Liver (tissue), 8 donors: ENCODE measurements at regions not wholly inside any gene's neighbourhood (a gene's known extent, or its start where the extent isn't known, plus 50 kb on each side); places are given as distances from the start of the nearest gene placed in this dataset.

Source experiments
- DNase-seq: peaks from one replicate; pipeline ENCODE4 v3.0.0-alpha.2; 2017; ENCODE audit warnings: low spot score
- H3K27ac ChIP-seq, 2 donors: one replicate each; pipeline ENCODE4 v1.7.0; 2013; ENCODE audit warnings: inconsistent platforms in 2 of 2, low read length in 2 of 2, control low read depth in 1 of 2, low read depth in 1 of 2, mild to moderate bottlenecking in 1 of 2
- H3K27me3 ChIP-seq, 4 donors: one replicate each; pipeline versions ENCODE4 v1.6.1 to v1.7.0; 2013; ENCODE audit warnings: low read length in 3 of 4, inconsistent platforms in 1 of 4, mild to moderate bottlenecking in 1 of 4, moderate library complexity in 1 of 4; ENCODE audit not compliant: control insufficient read depth in 4 of 4, insufficient read depth in 4 of 4
- H3K36me3 ChIP-seq, 4 donors: one replicate each; pipeline versions ENCODE4 v1.6.1 to v1.7.0; 2013; ENCODE audit warnings: low read length in 3 of 4, mild to moderate bottlenecking in 3 of 4, low read depth in 1 of 4, moderate library complexity in 1 of 4; ENCODE audit not compliant: control insufficient read depth in 4 of 4, insufficient read depth in 3 of 4
- H3K4me1 ChIP-seq, 4 donors: one replicate each; pipeline versions ENCODE4 v1.6.1 to v1.7.0; 2013; ENCODE audit warnings: low read length in 3 of 4, mild to moderate bottlenecking in 3 of 4, moderate library complexity in 1 of 4; ENCODE audit not compliant: control insufficient read depth in 4 of 4, insufficient read depth in 4 of 4
- H3K4me3 ChIP-seq, 3 donors: one replicate each; pipeline versions ENCODE4 v1.6.1 to v1.7.0; 2013; ENCODE audit warnings: low read length in 3 of 3, control low read depth in 1 of 3, low read depth in 1 of 3, mild to moderate bottlenecking in 1 of 3
- H3K9ac ChIP-seq, 2 donors: one replicate each; pipeline ENCODE4 v1.7.0; 2013; ENCODE audit warnings: low read length in 2 of 2, mild to moderate bottlenecking in 2 of 2, moderate library complexity in 2 of 2, control low read depth in 1 of 2, low read depth in 1 of 2
- H3K9me3 ChIP-seq, 4 donors: one replicate each; pipeline versions ENCODE4 v1.6.1 to v1.7.0; 2013; ENCODE audit warnings: low read length in 3 of 4; ENCODE audit not compliant: control insufficient read depth in 4 of 4
- EGR1 ChIP-seq, 2 donors: IDR thresholded peaks; 2 replicates each; pipeline ENCODE4 v1.6.1; 2016 to 2018; ENCODE audit warnings: antibody characterized with exemption in 2 of 2, low read depth in 2 of 2
- FOXA1 ChIP-seq: IDR thresholded peaks from 2 replicates; pipeline ENCODE4 v1.6.1; 2016; ENCODE audit warnings: antibody characterized with exemption
- FOXA2 ChIP-seq: IDR thresholded peaks from 2 replicates; pipeline ENCODE4 v1.6.1; 2016; ENCODE audit warnings: antibody characterized with exemption
- GABPA ChIP-seq, 2 donors: IDR thresholded peaks in 1 of 2; conservative IDR thresholded peaks in 1 of 2; 2 replicates each; pipeline ENCODE4 v1.6.1; 2016; ENCODE audit warnings: antibody characterized with exemption in 2 of 2, mild to moderate bottlenecking in 1 of 2, moderate library complexity in 1 of 2
- HNF4A ChIP-seq, 2 donors: conservative IDR thresholded peaks; 2 replicates each; pipeline ENCODE4 v1.6.1; 2016; ENCODE audit warnings: antibody characterized with exemption in 2 of 2, mild to moderate bottlenecking in 2 of 2
- HNF4G ChIP-seq: IDR thresholded peaks from 2 replicates; pipeline ENCODE4 v1.6.1; 2016; ENCODE audit warnings: antibody characterized with exemption
- JUND ChIP-seq, 2 donors: IDR thresholded peaks; 2 replicates each; pipeline ENCODE4 v1.6.1; 2016; ENCODE audit warnings: antibody characterized with exemption in 2 of 2
- NR2F2 ChIP-seq: IDR thresholded peaks from 2 replicates; pipeline ENCODE4 v1.6.1; 2016; ENCODE audit warnings: antibody characterized with exemption
- RAD21 ChIP-seq, 2 donors: IDR thresholded peaks; 2 replicates each; pipeline ENCODE4 v1.6.1; 2016; ENCODE audit warnings: antibody characterized with exemption in 2 of 2, mild to moderate bottlenecking in 2 of 2
- RXRA ChIP-seq, 2 donors: IDR thresholded peaks; 2 replicates each; pipeline ENCODE4 v1.6.1; 2017 to 2018; ENCODE audit warnings: antibody characterized with exemption in 2 of 2, mild to moderate bottlenecking in 1 of 2
- SP1 ChIP-seq: IDR thresholded peaks from 2 replicates; pipeline ENCODE4 v1.6.1; 2018; ENCODE audit warnings: antibody characterized with exemption, mild to moderate bottlenecking
- TAF1 ChIP-seq: conservative IDR thresholded peaks from 2 replicates; pipeline ENCODE4 v1.6.1; 2016; ENCODE audit warnings: antibody characterized with exemption, mild to moderate bottlenecking
- YY1 ChIP-seq: IDR thresholded peaks from 2 replicates; pipeline ENCODE4 v1.6.1; 2016; ENCODE audit warnings: antibody characterized with exemption, mild to moderate bottlenecking
- WGBS: extraction: QIAGEN DNeasy Blood & Tissue Kit; methylation state at CpG from one replicate; pipeline ENCODE4 v1.1.7; 2013; 5-methylcytosine and 5-hydroxymethylcytosine counted together
- TF ChIP-seq, protein P1 (sequence below): IDR thresholded peaks from 2 replicates; pipeline ENCODE4 v1.6.1; 2016; ENCODE audit warnings: antibody characterized with exemption
- TF ChIP-seq, protein P2 (sequence below): IDR thresholded peaks from 2 replicates; pipeline ENCODE4 v1.6.1; 2016; ENCODE audit warnings: antibody characterized with exemption
- TF ChIP-seq, protein P3 (sequence below): IDR thresholded peaks from 2 replicates; pipeline ENCODE4 v1.6.1; 2016; ENCODE audit warnings: antibody characterized with exemption
- TF ChIP-seq, protein P4 (sequence below): fragments of 150-350 bp; IDR thresholded peaks from 2 replicates; pipeline ENCODE4 v1.5.1; 2017; ENCODE audit warnings: improper control_type of control experiment, low read depth, low read length; ENCODE audit not compliant: missing input control
- TF ChIP-seq, protein P5 (sequence below): IDR thresholded peaks from 2 replicates; pipeline ENCODE4 v1.6.1; 2016; ENCODE audit warnings: antibody characterized with exemption, mild to moderate bottlenecking
- donor health status: healthy.
- donor health status: healthy.
- donor health status: healthy.
- donor health status: healthy.
- donor health status: healthy.

DNA sequence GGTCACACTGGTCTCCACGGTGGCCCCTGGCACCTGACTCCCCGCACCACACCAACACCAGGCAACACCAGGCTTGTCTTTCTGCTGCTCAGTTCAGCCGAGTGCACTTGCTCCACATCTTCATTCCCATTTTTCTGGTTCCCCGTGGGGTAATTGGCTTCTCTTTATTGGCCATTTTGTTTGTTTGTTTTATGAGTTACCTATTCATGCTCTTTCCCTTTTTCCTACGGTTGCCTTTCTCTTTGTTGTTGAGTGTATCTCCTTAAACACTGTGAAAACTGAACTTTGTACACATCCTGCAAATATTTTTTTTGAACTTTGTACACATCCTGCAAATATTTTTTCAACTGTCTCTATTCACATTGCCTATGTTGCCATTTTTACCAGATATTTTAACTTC is 834.0 kb downstream of the BRD1 start:
- WGBS = 64% methylated on average over 5 of the region's 5 CpGs
- Histone ChIP-seq H3K27ac (no peak overlapping the region), H3K27me3 (no peaks in the 10 kb centered on the region), H3K4me1 (no peaks in the 10 kb centered on the region), H3K4me3 (no peak overlapping the region), H3K9ac (no peak overlapping the region), H3K36me3 (no peaks in the 10 kb centered on the region), H3K9me3 (peaks cover 0 to 2% (median 0%) of the 10 kb centered on the region in 4 donors)
- TF ChIP-seq FOXA2 = no peak
- no peak for TF ChIP-seq SP1
- TF ChIP-seq JUND (IDR thresholded peaks at IDR 0.05) = no peak
- no peak for TF ChIP-seq TAF1
- TF ChIP-seq, protein P1, sequence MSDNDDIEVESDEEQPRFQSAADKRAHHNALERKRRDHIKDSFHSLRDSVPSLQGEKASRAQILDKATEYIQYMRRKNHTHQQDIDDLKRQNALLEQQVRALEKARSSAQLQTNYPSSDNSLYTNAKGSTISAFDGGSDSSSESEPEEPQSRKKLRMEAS = no peak
- no peak for TF ChIP-seq EGR1 (IDR thresholded peaks at IDR 0.05; ENCODE audit: low read depth in 2 of 2)
- TF ChIP-seq, protein P2, sequence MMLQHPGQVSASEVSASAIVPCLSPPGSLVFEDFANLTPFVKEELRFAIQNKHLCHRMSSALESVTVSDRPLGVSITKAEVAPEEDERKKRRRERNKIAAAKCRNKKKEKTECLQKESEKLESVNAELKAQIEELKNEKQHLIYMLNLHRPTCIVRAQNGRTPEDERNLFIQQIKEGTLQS = no peak
- TF ChIP-seq, protein P3, sequence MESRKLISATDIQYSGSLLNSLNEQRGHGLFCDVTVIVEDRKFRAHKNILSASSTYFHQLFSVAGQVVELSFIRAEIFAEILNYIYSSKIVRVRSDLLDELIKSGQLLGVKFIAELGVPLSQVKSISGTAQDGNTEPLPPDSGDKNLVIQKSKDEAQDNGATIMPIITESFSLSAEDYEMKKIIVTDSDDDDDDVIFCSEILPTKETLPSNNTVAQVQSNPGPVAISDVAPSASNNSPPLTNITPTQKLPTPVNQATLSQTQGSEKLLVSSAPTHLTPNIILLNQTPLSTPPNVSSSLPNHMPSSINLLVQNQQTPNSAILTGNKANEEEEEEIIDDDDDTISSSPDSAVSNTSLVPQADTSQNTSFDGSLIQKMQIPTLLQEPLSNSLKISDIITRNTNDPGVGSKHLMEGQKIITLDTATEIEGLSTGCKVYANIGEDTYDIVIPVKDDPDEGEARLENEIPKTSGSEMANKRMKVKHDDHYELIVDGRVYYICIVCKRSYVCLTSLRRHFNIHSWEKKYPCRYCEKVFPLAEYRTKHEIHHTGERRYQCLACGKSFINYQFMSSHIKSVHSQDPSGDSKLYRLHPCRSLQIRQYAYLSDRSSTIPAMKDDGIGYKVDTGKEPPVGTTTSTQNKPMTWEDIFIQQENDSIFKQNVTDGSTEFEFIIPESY = no peak
- TF ChIP-seq RAD21 (IDR thresholded peaks at IDR 0.05) = no peak
- TF ChIP-seq FOXA1 = no peak
- TF ChIP-seq, protein P4, sequence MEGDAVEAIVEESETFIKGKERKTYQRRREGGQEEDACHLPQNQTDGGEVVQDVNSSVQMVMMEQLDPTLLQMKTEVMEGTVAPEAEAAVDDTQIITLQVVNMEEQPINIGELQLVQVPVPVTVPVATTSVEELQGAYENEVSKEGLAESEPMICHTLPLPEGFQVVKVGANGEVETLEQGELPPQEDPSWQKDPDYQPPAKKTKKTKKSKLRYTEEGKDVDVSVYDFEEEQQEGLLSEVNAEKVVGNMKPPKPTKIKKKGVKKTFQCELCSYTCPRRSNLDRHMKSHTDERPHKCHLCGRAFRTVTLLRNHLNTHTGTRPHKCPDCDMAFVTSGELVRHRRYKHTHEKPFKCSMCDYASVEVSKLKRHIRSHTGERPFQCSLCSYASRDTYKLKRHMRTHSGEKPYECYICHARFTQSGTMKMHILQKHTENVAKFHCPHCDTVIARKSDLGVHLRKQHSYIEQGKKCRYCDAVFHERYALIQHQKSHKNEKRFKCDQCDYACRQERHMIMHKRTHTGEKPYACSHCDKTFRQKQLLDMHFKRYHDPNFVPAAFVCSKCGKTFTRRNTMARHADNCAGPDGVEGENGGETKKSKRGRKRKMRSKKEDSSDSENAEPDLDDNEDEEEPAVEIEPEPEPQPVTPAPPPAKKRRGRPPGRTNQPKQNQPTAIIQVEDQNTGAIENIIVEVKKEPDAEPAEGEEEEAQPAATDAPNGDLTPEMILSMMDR = no peak
- no peak for TF ChIP-seq RXRA (IDR thresholded peaks at IDR 0.05)
- no peak for TF ChIP-seq GABPA (IDR thresholded peaks at IDR 0.05 in 1 of 2, conservative IDR thresholded peaks at IDR 0.05 in 1 of 2)
- no peak for TF ChIP-seq YY1
- no peak for TF ChIP-seq NR2F2
- TF ChIP-seq, protein P5, sequence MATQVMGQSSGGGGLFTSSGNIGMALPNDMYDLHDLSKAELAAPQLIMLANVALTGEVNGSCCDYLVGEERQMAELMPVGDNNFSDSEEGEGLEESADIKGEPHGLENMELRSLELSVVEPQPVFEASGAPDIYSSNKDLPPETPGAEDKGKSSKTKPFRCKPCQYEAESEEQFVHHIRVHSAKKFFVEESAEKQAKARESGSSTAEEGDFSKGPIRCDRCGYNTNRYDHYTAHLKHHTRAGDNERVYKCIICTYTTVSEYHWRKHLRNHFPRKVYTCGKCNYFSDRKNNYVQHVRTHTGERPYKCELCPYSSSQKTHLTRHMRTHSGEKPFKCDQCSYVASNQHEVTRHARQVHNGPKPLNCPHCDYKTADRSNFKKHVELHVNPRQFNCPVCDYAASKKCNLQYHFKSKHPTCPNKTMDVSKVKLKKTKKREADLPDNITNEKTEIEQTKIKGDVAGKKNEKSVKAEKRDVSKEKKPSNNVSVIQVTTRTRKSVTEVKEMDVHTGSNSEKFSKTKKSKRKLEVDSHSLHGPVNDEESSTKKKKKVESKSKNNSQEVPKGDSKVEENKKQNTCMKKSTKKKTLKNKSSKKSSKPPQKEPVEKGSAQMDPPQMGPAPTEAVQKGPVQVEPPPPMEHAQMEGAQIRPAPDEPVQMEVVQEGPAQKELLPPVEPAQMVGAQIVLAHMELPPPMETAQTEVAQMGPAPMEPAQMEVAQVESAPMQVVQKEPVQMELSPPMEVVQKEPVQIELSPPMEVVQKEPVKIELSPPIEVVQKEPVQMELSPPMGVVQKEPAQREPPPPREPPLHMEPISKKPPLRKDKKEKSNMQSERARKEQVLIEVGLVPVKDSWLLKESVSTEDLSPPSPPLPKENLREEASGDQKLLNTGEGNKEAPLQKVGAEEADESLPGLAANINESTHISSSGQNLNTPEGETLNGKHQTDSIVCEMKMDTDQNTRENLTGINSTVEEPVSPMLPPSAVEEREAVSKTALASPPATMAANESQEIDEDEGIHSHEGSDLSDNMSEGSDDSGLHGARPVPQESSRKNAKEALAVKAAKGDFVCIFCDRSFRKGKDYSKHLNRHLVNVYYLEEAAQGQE = no peak
- TF ChIP-seq HNF4A (conservative IDR thresholded peaks at IDR 0.05) = no peak
- no peak for TF ChIP-seq HNF4G
- DNase-seq = no peak
